ENCODE measurements at regions not wholly inside any gene's neighbourhood (a gene's known extent, or its start where the extent isn't known, plus 50 kb on each side); places are given as distances from the start of the nearest gene placed in this dataset.

GRCh38 chr4:177791188-177791587, 349.0 kb upstream of the AGA start:
- TF ChIP-seq CTCF (IDR thresholded peaks at IDR 0.05 in 8 of 11, conservative IDR thresholded peaks at IDR 0.05 in 3 of 11) = no peak
- no peak for TF ChIP-seq POLR2A (IDR thresholded peaks at IDR 0.05)
